Activated gamma-delta T cell treated with anti-CD3 and anti-CD28 coated beads, Interleukin-2, amount 50 U/mL, for 16 hours (primary cell): ENCODE measurements at regions not wholly inside any gene's neighbourhood (a gene's known extent, or its start where the extent isn't known, plus 50 kb on each side); places are given as distances from the start of the nearest gene placed in this dataset.
A peak's percentile ranks its signal among the peaks of the same experiment; 100 is the strongest.

Experiments
- DNase-seq: peaks from one replicate; pipeline ENCODE4 v3.0.0-alpha.2; 2020; ENCODE audit warnings: low read depth

DNA sequence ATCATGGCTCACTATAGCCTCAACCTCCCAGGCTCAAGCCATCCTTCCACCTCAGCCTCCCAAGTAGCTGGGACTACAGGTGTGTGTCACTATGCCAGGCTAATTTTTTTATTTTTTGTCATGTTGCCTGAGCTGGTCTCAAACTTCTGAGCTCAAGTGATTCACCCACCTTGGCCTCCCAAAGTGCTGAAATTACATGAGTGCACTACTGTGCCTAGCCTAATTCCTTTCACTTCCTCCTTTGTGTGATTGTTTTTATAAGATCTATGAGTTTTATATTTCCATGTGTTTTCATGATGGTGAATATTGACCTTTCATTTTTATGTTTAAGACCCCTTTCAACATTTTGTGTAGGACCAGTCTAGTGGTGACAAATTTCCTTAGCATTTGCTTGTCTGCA is 55.2 kb upstream of the IL12B start:
- DNase-seq: no peak

- DNase-seq: no peak
Observed at GRCh38 chr5:159386028-159386711, 55.9 kb upstream of the IL12B start.

- no peak for DNase-seq
Observed at GRCh38 chr5:159392871-159393270, 62.6 kb upstream of the IL12B start.

GRCh38 chr5:159393854-159394274 is 63.6 kb upstream of the IL12B start:
- no peak for DNase-seq

DNA sequence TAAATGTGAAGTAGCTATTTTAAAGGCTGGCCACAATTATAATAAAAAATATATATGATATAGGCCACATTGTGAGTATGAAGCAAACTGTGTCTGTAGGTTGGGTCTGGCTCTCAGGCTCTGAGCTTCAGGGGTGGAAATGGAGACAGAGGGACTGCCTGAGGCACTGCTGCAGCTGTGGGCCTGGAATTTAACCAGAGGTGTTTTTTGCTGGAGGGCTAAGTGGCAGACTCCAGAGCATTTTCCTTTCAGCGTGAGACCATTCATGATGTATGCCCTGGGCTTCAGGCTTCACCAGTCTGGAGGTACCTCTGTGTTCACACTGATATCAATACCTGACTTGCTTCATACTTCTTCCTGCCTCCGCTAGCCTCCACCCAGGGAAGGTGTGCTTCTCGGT is 64.9 kb upstream of the IL12B start:
- no peak for DNase-seq

DNA sequence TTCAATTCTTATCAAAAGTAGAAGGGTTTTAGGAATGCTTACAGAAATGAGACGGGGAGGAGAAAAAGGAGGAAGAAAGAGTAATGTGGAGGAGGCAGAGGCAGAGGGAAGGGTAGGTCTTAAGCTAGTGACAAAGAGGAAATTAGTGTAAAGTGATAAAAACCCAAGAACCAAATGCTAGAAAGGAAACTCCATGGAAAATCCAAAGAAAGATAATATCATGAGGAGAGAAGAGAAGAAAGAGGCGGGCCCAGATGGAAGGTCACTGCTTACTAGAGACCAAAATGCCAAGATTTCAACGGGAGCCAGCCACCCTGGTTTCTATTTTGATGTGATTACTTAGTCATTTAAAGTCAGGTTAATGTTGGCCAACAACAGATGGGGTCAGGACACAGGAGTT is 68.6 kb upstream of the IL12B start:
- no peak for DNase-seq

DNA sequence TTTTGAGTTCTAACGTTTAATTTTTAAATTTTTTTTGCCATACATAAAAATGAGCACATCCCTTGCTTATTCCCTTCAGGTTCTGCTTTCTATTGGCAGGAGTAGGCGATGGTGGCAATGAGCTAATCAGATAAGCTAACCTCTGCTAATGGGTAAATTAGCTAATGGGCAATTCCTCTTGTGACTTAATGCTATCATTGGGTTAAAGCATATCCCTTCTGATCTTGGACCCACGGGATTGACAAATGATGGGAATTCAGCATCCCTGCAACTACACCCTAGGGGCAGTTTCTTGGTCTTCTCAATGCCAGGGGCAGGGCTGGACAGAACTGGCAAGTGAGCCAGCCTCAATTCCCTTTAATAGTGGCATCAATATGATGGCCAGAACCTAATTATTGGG is 70.2 kb upstream of the IL12B start:
- DNase-seq: no peak

- DNase-seq: no peak
Observed at GRCh38 chr5:159402311-159402710, 72.0 kb upstream of the IL12B start.

DNA sequence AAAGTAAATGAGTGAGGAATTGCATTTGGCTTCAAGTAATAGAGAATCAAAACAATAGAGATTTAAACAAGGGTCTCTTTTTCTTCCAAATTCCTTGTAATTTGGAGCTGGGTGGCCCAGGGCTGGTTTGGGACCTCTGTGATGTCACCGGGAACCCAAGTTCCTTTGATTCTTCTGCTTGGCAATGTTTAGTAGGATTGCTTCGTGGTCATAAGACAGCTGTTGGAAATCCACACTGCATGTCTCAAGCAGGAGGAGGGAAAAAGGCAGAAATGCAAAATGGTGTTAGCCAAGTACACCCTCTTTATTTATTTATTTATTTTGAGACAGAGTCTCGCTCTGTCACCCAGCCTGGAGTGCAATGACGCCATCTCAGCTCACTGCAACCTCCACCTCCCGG is 72.6 kb upstream of the IL12B start:
- no peak for DNase-seq

- DNase-seq: no peak
Observed at GRCh38 chr5:159403906-159404681, 73.8 kb upstream of the IL12B start.

- no peak for DNase-seq
Observed at GRCh38 chr5:159405611-159406031, 75.3 kb upstream of the IL12B start.

DNA sequence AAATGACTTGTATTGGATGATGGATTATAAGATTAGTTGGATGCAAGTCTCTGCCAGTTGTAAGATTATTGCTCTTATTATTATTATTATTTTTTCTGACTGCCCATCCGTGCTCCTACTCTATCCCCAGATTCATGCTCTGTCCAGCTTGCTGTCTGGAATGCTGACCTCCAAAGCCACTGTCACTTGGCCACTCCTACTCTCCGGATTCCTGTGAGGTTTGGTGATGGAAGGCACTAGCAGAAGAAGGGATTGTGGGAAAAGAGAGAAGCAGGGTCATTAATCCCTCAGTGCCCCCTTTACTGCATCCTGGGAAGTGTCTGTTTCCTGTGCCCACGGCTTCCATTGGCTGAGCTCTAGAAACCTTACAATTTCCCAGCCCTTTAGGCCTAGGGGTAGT is 76.3 kb upstream of the IL12B start:
- DNase-seq: no peak

DNA sequence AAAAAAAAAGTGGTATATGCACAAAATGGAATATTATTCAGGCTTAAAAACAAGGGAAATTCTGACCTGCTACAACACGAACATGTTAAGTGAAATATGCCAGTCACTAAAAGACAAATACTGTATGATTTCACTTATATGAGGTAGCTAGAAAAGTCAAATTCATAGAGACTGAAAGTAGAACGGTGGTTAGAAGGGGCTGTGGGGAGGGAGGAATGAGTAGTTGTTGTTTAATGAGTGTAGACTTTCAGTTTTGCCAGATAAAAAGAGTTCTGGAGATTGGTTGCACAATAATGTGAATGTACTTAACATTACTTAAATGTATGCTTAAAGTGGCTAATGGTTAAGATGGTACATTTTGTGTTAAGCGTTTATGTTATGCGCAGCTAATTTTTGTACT is 79.5 kb upstream of the IL12B start:
- no peak for DNase-seq

DNA sequence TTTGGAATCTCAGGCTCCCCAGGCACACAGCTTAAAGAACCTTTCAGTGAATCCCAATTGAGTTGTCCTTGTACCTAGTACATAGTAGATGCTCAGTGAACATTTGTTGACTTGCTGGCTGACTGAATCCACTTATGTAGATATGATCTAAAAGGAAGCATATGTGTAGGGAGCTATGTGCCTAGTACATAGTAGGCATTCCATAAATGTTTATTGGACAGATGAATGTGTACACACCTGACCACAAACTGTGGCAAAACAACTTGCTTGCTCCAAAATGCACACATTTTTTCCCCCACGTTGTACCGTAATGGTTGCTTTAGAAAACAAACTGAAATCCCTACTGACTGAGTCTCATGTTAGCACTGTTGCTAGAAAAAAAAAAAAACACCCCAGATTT is 80.2 kb upstream of the IL12B start:
- no peak for DNase-seq

DNA sequence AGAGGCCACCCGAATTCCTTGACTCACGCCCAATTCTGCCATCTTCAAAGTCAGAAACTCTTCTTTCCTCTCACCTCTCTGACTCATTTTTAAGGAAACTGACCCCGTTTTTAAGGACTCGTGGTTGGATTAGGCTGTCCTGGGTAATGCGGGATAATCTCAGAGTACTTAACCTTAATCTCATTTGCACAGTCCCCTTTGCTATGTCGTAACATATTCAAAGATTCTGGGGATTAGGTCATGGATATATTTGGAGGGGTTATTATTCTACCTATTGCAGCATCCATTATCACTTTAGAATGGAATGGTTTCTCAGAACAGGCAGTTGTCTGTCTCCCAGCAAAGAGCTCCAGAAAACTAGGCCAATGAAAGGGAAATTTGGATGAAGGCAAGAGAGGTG is 80.8 kb upstream of the IL12B start:
- DNase-seq: no peak

- DNase-seq: peak; percentile 58
Observed at GRCh38 chr5:159412284-159413046, 82.2 kb upstream of the IL12B start.

DNA sequence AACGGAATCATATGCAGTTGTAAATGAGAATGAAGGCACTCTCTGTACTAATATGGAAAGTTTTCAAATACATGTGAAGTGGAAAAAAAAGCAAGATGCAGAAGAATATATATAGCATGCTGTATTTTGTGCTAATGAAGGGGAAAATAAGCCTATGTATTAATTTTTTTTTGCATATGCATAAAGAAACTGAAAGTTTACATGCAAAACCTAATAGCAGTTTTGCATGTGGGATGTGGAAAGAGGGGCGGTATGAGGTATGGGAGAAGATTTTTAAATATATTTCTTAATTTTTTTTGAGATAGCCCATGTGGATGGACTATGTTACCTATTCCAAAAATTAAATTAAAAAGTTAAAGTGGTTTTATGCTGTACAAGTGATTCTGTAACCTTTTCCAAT is 83.7 kb upstream of the IL12B start:
- no peak for DNase-seq

DNA sequence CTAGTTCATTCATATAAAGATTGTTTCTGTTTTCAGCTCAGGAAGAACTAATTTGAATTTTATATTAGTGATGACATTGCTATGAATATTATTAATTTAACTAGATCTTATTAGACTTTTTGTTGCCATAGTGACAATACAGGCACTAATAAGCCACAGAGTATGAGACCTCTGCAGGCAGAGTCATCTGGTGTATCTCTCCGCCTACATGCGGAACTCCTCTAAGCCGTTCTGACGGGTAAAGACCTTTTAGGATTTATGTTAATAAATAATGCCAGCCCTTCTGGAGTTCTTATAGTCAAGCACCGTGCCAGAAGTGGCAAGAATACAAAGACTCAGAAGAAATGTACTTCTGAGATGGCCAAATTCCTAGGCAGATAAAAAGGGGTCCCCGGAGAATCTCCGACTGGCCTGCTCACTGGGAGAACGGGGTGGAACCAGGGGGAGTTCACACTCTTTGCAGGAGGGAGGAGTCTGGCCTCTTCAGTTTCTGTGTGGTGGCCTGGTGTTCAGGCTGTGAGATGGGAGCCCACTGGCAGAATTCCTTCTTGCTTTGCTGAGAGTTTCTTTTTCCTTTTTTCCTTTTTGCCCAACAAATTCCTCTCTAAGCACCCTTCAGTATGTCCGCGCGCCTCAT is 85.1 kb upstream of the IL12B start:
- no peak for DNase-seq

- no peak for DNase-seq
Observed at GRCh38 chr5:159416438-159416837, 86.2 kb upstream of the IL12B start.

GRCh38 chr5:159417170-159417569 is 86.9 kb upstream of the IL12B start:
- no peak for DNase-seq

DNA sequence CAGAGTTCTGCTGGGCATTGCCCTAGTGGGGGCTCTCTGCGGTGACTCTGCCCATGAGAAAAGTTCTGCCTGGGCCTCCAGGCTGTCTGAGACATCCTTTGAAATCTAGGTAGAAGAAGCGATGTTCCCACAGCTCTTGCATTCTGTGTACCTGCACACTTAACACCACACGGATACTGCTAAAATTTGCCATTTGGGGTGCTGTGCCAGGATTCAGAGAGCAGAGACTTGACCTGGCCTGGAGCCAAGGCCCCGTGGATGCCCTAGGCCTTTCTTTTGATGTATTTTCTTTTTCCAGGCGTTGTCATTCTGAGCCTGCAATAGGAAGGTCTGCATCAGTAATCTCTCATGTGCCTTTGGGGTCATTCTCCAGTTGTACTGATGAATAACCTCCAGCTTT is 89.3 kb upstream of the IL12B start:
- DNase-seq: no peak

DNA sequence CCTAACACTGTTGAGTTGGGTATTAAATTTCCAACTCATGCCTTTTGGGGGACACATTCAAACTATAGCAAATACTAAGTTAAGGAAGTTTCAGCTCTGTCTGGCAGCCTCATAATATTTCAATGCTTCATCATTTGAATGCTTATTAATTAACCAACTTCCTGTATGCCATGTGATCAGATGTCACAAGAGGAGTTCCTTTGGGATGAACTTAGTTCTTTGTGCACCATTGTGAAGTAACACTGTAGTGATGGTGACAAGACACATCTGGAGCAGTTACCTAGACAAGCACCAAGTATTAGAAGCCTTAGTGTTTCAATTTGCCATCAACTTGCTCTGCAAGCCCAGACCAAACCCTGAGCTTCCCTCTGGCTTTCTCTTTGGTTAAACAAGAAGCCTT is 90.7 kb upstream of the IL12B start:
- no peak for DNase-seq

GRCh38 chr5:159422361-159422760 is 92.1 kb upstream of the IL12B start:
- DNase-seq: no peak
